Eye (tissue), 1 donor: ENCODE measurements at regions not wholly inside any gene's neighbourhood (a gene's known extent, or its start where the extent isn't known, plus 50 kb on each side); places are given as distances from the start of the nearest gene placed in this dataset.
A peak's percentile ranks its signal among the peaks of the same experiment; 100 is the strongest.
"Not testable (repeated sequence)": the region's sequence is repeated elsewhere in the genome, so short reads cannot be mapped to it uniquely, and the experiment has no call there.

Experiments used
- DNase-seq: peaks from one replicate; pipeline ENCODE4 v3.0.0-alpha.2; 2015

DNA sequence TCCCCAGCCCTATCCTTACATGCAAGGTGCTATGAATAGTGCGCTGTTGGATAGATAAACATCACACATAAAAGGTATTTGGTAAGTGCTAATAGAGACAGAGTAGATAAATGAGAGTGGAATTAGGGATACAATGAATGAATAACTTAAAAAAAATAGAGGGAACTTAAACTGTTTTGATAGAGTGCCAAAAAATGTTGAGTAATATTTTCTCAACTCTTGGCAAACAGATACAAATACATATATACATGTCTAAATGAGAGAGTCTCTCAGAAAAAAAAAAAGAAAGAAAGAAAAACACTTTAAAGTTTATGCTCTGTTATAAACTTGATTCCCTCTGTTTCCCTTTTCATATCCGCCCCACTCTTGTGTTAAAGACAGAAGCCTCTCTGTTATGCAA, 667.4 kb downstream of the ROBO2 start:
- no peak for DNase-seq

DNA sequence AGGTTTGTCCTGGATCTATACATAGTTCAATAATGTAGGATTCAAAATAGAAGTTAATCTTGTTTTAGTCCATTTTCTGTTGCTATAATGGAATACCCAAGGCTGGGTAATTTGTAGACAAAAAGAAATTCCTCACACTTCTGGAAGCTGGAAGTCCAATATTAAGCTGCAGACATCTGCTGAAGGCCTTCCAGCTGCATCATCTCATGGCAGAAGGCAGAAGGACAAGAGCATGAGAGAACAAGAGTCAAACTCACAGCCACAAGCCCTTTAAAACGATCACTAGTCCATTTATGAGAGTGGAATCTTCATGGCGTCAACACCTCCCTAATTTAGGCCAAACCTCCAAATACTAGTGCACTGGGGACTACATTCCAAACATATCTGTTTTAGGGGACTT, 669.3 kb downstream of the ROBO2 start:
- DNase-seq = no peak

DNA sequence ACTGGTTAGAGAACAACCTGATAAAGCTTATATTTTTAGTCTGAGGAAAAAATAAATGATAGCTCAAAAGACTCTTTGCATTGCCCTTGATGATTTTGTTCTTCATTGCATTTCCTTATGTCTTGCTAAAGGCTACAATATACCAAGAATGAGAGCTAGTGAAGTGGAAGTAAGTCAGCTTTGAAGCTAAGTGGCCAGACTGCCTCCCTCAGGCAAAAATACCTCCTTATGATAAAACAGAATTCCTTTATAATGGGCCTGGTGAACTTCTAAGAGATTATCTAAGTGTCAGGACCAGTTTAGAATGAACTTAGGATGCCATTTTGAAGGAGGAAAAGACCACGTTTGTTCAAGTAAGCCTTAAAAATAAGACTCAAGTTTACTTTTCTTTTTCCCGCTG, 678.4 kb downstream of the ROBO2 start:
- DNase-seq = peak; percentile 65

- no peak for DNase-seq
Measured at GRCh38 chr3:77720460-77720971, 680.6 kb downstream of the ROBO2 start.

DNA sequence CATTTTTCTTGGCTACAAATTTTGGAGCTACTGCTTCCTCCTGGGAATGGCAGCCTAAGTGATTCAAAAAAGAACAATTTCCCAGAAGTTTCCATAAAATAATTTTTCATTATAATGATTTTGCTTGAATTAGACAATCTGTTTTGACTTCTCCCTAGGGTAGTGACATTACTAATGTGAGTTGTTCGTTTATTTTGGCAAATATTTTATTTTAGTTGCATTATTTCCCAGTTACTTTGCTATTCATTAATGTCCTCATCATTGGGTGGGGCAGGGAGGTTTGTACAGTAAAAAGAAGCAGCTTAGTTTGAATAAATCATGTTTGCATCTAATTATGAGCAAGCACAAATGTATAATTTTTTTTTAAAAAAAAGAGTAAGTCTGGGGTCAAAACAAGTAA, 686.6 kb downstream of the ROBO2 start:
- no peak for DNase-seq

DNA sequence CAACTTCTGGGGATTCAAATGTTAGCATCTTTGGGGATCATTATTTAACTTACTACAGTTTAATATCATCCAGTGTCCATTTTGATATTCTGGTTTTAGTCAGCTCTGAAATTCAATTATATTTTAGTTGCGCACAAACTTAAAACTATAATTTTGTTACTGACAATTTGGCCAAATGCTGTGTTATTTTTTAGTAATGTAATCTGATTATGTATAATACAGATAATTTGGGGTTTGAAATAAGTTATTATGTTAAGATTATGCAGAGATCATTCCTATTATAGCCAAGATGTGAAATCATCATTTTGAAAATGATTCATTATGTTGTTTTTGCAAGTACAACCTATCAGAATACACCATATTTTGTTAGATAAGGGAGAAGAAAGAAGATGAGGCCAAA, 706.1 kb downstream of the ROBO2 start:
- DNase-seq = no peak

DNA sequence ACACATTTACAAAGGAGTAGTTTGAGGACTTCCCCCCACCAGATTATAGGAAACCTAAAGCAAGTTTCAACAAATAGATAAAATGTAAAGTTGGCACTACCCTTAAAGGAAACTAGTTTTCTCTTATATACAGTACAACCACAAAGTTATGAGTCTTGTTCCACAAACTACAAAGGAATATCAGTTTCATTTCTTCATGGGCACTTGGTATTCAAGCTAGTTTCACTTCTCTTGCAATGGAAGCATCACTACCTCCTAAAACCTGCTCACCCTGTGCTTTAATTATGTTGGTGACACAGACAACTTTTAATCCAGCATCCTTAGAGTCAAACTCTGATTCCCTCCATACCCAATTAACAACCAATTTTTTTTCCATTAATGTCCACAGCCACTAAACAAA, 707.0 kb downstream of the ROBO2 start:
- DNase-seq = no peak

DNA sequence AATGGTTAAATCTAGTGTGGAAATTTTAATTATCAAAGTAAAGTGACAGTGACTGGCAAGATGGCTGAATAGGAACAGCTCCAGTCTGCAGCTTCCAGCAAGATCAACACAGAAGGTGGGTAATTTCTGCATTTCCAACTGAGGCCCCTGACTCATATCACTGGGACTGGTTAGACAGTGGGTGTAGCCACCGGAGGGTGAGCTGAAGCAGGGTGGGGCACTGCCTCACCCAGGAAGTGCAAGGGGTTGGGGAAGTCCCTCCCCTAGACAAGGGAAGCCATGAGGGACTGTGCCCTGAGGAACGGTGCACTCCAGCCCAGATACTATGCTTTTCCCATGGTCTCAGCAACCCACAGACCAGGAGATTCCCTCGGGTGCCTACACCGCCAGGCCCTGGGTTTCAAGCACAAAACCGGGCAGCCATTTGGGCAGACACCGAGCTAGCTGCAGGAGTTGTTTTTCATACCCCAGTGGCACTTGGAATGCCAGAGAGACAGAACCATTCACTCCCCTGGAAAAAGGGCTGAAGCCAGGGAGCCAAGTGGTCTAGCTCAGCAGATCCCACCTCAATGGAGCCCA, 716.6 kb downstream of the ROBO2 start:
- DNase-seq = not testable (repeated sequence)

GRCh38 chr3:77772459-77772858, 732.6 kb downstream of the ROBO2 start:
- no peak for DNase-seq

DNA sequence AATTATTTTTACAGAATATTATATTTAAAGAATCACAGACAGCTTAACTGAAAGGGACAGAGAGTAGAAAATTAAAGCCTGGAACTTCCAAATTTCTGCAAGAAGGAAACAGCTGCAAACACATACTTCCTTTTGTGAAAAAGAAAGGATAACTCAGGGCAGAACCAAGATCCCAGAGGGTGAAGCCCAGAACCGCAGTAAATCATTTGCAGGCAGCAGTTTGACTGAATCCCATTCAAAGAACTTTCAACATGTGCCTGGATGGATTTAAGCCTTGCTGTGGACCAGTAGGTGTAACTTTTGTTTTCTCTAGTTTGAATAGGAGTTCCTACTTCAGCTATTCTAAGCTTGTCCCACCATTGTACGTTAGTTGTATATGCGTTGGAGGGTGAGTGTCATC, 733.2 kb downstream of the ROBO2 start:
- no peak for DNase-seq

DNA sequence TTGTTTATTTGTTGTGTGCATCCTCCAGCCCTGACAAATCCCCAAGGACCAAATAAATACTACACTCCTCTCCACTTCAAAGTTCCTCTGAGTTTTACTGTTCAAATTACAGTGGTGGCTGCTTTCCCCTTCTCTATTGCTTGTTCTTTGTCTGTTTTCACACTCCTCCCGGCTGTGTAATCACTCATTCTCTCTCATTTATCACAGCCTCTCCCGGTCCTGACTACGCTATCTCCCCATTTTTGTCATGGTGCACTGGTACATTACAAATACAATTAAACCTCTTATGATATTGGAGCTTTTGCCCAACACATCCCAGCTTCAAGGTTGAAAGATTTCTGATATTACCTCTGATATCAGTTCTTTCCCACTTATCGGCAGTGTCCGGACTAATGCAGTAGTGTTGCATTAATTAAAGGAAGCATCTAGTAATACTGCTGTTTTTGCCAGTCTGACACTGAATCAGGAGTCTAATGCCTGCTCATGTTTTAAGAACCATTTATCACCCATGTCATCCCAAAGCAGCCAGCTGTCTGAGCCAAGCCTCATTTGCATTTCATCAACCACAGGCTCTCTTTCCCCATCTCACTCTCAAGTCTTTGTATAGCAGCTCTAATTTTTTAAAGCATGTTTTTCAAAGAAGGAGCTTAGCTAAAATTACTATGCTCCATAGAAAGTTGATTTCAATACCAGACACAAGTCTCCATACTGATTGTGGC, 740.5 kb downstream of the ROBO2 start:
- DNase-seq = no peak

GRCh38 chr3:77786216-77786615, 746.3 kb downstream of the ROBO2 start:
- DNase-seq = no peak

- DNase-seq = no peak
Measured at GRCh38 chr3:77795013-77795412, 755.1 kb downstream of the ROBO2 start.

DNA sequence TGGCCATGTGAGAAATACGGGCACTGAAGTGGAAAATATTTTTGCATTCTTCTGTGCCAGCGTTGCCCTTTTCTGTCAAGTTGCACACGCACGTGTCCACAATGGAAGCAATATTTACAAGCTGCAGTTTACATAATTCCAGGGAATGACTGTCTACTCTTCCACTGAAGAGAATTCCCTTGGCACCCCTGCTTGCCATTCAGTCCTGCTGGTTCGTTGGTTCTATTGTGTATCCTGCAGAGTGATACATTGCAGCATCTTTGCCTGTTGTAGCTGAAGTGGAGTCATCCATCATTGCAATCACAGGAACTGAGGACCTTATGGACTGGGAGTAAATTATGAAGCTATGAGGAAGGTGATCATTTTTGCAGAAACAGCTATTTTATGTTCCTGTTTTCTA, 759.4 kb downstream of the ROBO2 start:
- peak; percentile 73 for DNase-seq

- no peak for DNase-seq
Measured at GRCh38 chr3:77800893-77801292, 761.0 kb downstream of the ROBO2 start.

DNA sequence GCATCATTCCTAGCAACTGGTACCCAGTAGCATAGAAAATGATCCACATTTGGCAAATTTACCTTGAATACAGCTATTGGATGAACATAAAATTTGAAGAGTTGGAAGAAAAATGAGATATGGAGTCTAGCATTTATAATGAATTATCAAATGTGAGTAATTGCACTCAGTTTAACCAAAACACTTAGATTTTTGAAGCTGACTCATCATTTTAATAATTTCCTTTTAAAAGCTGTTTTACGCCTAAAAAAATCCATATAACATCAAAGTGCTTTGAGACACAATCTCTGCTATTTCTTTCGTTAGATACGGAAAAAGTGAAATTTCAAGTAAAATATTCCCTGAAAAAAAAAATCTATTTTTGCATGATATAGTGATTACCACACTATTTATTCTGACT, 767.4 kb downstream of the ROBO2 start:
- no peak for DNase-seq

GRCh38 chr3:77814845-77815244, 774.9 kb downstream of the ROBO2 start:
- DNase-seq = no peak

- DNase-seq = no peak
Measured at GRCh38 chr3:77815467-77815866, 775.6 kb downstream of the ROBO2 start.

- DNase-seq = no peak
Measured at GRCh38 chr3:77816366-77816765, 776.5 kb downstream of the ROBO2 start.

DNA sequence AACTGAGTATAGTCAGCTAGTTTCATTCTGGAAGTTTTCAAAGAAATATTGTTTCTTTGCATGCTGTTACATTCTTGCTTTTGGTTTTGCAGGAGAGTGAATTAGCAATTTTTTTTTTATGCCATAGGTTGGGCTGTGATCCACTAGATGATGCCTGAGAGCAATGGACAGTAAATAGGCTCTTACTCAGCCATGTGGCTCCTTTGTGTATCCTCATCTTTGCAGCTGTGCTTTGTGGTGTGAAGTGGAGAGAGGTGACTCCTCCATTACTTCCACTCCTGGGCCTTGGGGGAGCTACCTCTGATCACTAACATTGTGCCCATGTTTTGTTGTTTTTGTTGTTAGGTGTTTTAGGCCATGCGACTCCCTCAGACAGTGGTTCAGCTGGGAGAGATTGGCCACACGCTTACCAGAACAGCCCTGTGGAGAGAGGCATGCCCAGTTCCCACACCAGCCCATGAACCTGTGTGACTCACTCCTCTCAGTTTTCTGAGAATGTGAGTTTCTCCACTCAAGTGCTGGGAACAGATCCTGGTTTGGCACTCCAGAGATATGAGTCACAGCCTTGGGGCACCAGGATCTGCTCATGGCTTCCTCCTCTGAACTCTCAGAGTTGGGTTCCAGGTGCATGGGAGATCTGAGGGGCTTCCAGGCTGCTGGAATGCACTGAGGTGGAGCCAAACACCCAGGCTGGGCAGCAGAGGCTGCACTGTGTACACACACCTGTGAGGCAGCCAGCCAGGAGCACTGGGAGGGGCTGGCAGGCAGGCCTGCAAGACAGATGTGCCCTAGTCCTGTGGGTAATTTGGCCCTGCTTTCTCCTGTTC, 785.3 kb downstream of the ROBO2 start:
- no peak for DNase-seq

DNA sequence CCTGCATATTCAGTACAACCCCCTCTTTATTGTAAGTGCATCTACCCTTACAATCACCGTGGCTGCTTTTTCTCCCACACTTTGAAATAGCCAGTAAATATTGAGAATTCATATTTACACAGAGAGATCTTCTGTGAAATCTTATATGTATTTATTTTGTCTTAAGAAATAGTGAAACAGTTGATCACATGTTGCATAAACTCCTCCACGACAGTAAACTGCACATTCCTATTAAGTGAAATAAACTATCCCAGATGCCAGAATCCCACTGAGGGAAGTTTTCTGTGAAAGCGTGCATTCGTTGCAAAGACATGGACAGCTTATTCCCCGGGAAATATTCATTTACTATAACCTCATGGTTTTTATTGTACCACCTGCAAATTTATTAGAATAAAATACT, 796.0 kb downstream of the ROBO2 start:
- DNase-seq = no peak

- DNase-seq = no peak
Measured at GRCh38 chr3:77837456-77838025, 797.6 kb downstream of the ROBO2 start.

DNA sequence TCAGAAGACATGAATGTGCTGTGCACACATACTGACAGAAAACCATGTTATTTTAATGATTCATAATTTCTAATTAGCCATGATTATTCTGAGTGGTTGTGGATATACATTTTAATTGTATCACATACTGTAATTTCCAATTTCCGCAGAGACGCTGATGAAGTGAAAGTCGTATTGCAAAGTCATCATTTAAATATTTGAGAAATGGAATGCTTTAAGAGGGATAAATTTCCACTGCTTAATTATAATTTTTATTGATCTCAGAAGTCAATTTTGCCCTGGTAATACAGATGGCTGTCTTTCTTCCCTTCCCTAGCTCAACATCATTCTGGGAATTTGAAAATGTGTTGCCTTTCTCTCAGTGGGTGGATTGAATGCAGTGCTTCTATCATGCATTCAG, 819.3 kb downstream of the ROBO2 start:
- no peak for DNase-seq

DNA sequence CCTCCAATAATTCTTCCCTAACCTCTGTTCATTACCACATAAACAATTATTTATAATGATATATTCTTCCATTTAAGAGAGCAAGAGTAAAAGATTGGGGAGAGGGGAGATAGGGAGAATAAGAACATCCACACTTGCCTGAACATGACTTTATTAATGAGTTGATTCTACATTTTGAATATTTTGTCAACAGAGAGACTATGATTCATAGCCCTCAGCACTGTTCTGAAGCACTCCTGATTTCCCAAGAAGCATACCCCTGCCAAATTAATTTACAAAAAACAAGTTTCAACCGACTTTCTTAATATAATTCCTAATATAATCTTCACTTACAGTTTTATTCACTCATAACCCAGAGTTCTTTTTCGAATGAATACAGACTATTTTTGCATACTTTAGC, 828.8 kb downstream of the ROBO2 start:
- no peak for DNase-seq
